GM23338 (cell line): ENCODE measurements at regions not wholly inside any gene's neighbourhood (a gene's known extent, or its start where the extent isn't known, plus 50 kb on each side); places are given as distances from the start of the nearest gene placed in this dataset.

Source experiments
- ATAC-seq: fragments of 200-7000 bp; cut with Tn5 transposase; 3 replicates; pipeline ENCODE4 v1.9.1; 2020
- DNase-seq: peaks from one replicate; pipeline ENCODE4 v3.0.0-alpha.2; 2015; ENCODE audit warnings: low spot score
- H2AFZ ChIP-seq: fragments of 200-600 bp; sonication (generic); 2 replicates; pipeline ENCODE4 v1.8.0; 2016; ENCODE audit warnings: antibody characterized with exemption, mild to moderate bottlenecking, moderate library complexity
- H3F3A ChIP-seq: fragments of 200-600 bp; sonication (generic); replicated peaks from 2 replicates; pipeline ENCODE4 v1.8.0; 2017; ENCODE audit warnings: antibody characterized with exemption, mixed run types, low read depth
- H3K27ac ChIP-seq: fragments of 200-600 bp; sonication (generic); 2 replicates; pipeline ENCODE4 v1.6.1; 2016; ENCODE audit warnings: low read depth
- H3K27me3 ChIP-seq: fragments of 200-600 bp; sonication (generic); 2 replicates; pipeline ENCODE4 v1.8.0; 2016; ENCODE audit warnings: mild to moderate bottlenecking, mixed run types, moderate library complexity; ENCODE audit not compliant: insufficient read depth
- H3K36me3 ChIP-seq: fragments of 200-600 bp; sonication (generic); 2 replicates; pipeline ENCODE4 v1.8.0; 2016; ENCODE audit warnings: mild to moderate bottlenecking; ENCODE audit not compliant: insufficient read depth
- H3K4me1 ChIP-seq: fragments of 200-600 bp; sonication (generic); 2 replicates; pipeline ENCODE4 v1.8.0; 2016; ENCODE audit warnings: mild to moderate bottlenecking, moderate library complexity; ENCODE audit not compliant: insufficient read depth
- H3K4me2 ChIP-seq: fragments of 200-600 bp; sonication (generic); 2 replicates; pipeline ENCODE4 v1.7.1; 2017; ENCODE audit warnings: mixed run types
- H3K4me3 ChIP-seq: fragments of 200-600 bp; sonication (generic); 2 replicates; pipeline ENCODE4 v1.6.1; 2016; ENCODE audit warnings: mixed run types
- H3K79me2 ChIP-seq: fragments of 200-600 bp; sonication (generic); replicated peaks from 2 replicates; pipeline ENCODE4 v1.8.0; 2017; ENCODE audit warnings: mild to moderate bottlenecking; ENCODE audit not compliant: insufficient read depth
- H3K9me2 ChIP-seq: fragments of 200-600 bp; sonication (generic); 2 replicates; pipeline ENCODE4 v1.8.0; 2017; ENCODE audit not compliant: insufficient read depth
- H4K20me1 ChIP-seq: fragments of 200-600 bp; sonication (generic); replicated peaks from 2 replicates; pipeline ENCODE4 v1.8.0; 2017; ENCODE audit warnings: mild to moderate bottlenecking; ENCODE audit not compliant: insufficient read depth
- H3K27ac Mint-ChIP-seq: 2 replicates; pipeline ENCODE4 v1.8.0; 2020; ENCODE audit warnings: inconsistent platforms, mild to moderate bottlenecking, moderate library complexity, mixed read lengths
- H3K27me3 Mint-ChIP-seq: 3 replicates; pipeline ENCODE4 v1.8.0; 2022; ENCODE audit warnings: low read depth, mild to moderate bottlenecking, moderate library complexity, mixed read lengths, inconsistent platforms; ENCODE audit not compliant: insufficient read depth, poor library complexity
- H3K36me3 Mint-ChIP-seq: 3 replicates; pipeline ENCODE4 v1.8.0; 2021; ENCODE audit warnings: low read depth, mild to moderate bottlenecking, inconsistent platforms, moderate library complexity, mixed read lengths
- H3K4me1 Mint-ChIP-seq: 3 replicates; pipeline ENCODE4 v1.8.0; 2020; ENCODE audit warnings: mild to moderate bottlenecking, inconsistent platforms, mixed read lengths
- H3K4me3 Mint-ChIP-seq: 3 replicates; pipeline ENCODE4 v1.8.0; 2021; ENCODE audit warnings: moderate library complexity, mild to moderate bottlenecking, inconsistent platforms, mixed read lengths
- H3K9me3 Mint-ChIP-seq: 3 replicates; pipeline ENCODE4 v1.8.0; 2020; ENCODE audit warnings: moderate library complexity, mild to moderate bottlenecking, inconsistent platforms, mixed read lengths
- CREB1 ChIP-seq: fragments of 250-450 bp; sonication (Bioruptor Pico); IDR thresholded peaks from 2 replicates; pipeline ENCODE4 v1.5.0; 2020; ENCODE audit warnings: low read depth, mild to moderate bottlenecking, moderate library complexity
- CTCF ChIP-seq, 2 experiments: fragments of 200-600 bp in 1 of 2; sonication (generic) in 1 of 2; conservative IDR thresholded peaks; 2 replicates each; pipeline versions ENCODE4 v1.5.1 to v1.6.1; 2016 to 2017; ENCODE audit warnings: antibody characterized with exemption in 2 of 2, low read depth in 2 of 2, mild to moderate bottlenecking in 2 of 2, moderate library complexity in 1 of 2
- ETS1 ChIP-seq: IDR thresholded peaks from 2 replicates; pipeline ENCODE4 v1.6.1; 2016; ENCODE audit warnings: antibody characterized with exemption
- JUNB ChIP-seq: IDR thresholded peaks from one replicate; pipeline ENCODE4 v1.6.1; 2016; ENCODE audit warnings: antibody characterized with exemption; ENCODE audit not compliant: unreplicated experiment
- STAT1 ChIP-seq: IDR thresholded peaks from one replicate; pipeline ENCODE4 v1.6.1; 2016; ENCODE audit warnings: antibody characterized with exemption; ENCODE audit not compliant: unreplicated experiment
- ZNF462 ChIP-seq: fragments of 250-450 bp; sonication (Bioruptor Pico); IDR thresholded peaks from 2 replicates; pipeline ENCODE4 v1.5.0; 2020; ENCODE audit warnings: mild to moderate bottlenecking, moderate library complexity

- Histone ChIP-seq H3F3A (no peaks in the 10 kb centered on the region), H3K27ac (no peak overlapping the region), H3K36me3 (no peaks in the 10 kb centered on the region), H2AFZ (no peak overlapping the region), H3K4me2 (no peak overlapping the region), H4K20me1 (no peaks in the 10 kb centered on the region), H3K4me3 (no peak overlapping the region), H3K79me2 (no peaks in the 10 kb centered on the region), H3K4me1 (no peaks in the 10 kb centered on the region), H3K9me2 (no peaks in the 10 kb centered on the region), H3K27me3 (no peaks in the 10 kb centered on the region)
- Mint-ChIP-seq H3K36me3 (no peaks in the 10 kb centered on the region), H3K27ac (no peak overlapping the region), H3K9me3 (no peaks in the 10 kb centered on the region; the same call in 2 of the 3 replicates), H3K4me1 (no peaks in the 10 kb centered on the region), H3K4me3 (no peak overlapping the region), H3K27me3 (peaks cover 3% of the 10 kb centered on the region)
- no peak for ATAC-seq
- TF ChIP-seq ZNF462 (CRISPR knock-in tag) (no peak), CREB1 (CRISPR knock-in tag) (no peak), CTCF (conservative IDR thresholded peaks at IDR 0.05; ENCODE audit: low read depth in 2 of 2) (no peak), STAT1 (no peak), JUNB (no peak), ETS1 (no peak)
- DNase-seq = no peak
These were observed 281.9 kb downstream of the FIGN start for GRCh38 chr2:163453920-163454319.
